LNCAP (cell line): ENCODE measurements at regions not wholly inside any gene's neighbourhood (a gene's known extent, or its start where the extent isn't known, plus 50 kb on each side); places are given as distances from the start of the nearest gene placed in this dataset.

Experiments
- CTCF ChIP-seq: fragments of 450-650 bp; IDR thresholded peaks from 2 replicates; pipeline ENCODE4 v1.5.1; 2017; ENCODE audit warnings: mild to moderate bottlenecking

- no peak for TF ChIP-seq CTCF
These were observed 242.8 kb upstream of the PLET1 start for GRCh38 chr11:112503410-112503809.

- no peak for TF ChIP-seq CTCF
These were observed 243.4 kb upstream of the PLET1 start for GRCh38 chr11:112504056-112504455.

- TF ChIP-seq CTCF: no peak
These were observed 246.2 kb upstream of the PLET1 start for GRCh38 chr11:112506852-112507251.

- no peak for TF ChIP-seq CTCF
These were observed 246.6 kb upstream of the PLET1 start for GRCh38 chr11:112507281-112507680.

GRCh38 chr11:112508750-112509149 lies 248.1 kb upstream of the PLET1 start:
- no peak for TF ChIP-seq CTCF

GRCh38 chr11:112509300-112509699 lies 248.6 kb upstream of the PLET1 start:
- TF ChIP-seq CTCF: no peak

- TF ChIP-seq CTCF: no peak
These were observed 250.6 kb upstream of the PLET1 start for GRCh38 chr11:112511271-112511670.

- TF ChIP-seq CTCF: no peak
These were observed 251.3 kb upstream of the PLET1 start for GRCh38 chr11:112511911-112512310.
